SK-N-SH (cell line): ENCODE measurements at regions not wholly inside any gene's neighbourhood (a gene's known extent, or its start where the extent isn't known, plus 50 kb on each side); places are given as distances from the start of the nearest gene placed in this dataset.

Experiments used
- EZH2phosphoT487 ChIP-seq: fragments of 200-600 bp; sonication (generic); IDR thresholded peaks from 2 replicates; pipeline ENCODE4 v1.6.1; 2017; ENCODE audit warnings: low read depth, mixed run types, mild to moderate bottlenecking, antibody characterized with exemption, moderate library complexity, borderline replicate concordance
- FOSL2 ChIP-seq: IDR thresholded peaks from 2 replicates; pipeline ENCODE4 v1.4.0; 2012; ENCODE audit warnings: low read depth, mild to moderate bottlenecking, moderate library complexity, borderline replicate concordance
- GATA2 ChIP-seq: sonication (generic); formaldehyde crosslinking; IDR thresholded peaks from 2 replicates; pipeline ENCODE4 v1.5.0; 2020; ENCODE audit warnings: mild to moderate bottlenecking, missing genetic modification reagents
- NFIC ChIP-seq: IDR thresholded peaks from 2 replicates; pipeline ENCODE4 v1.4.0; 2012; ENCODE audit warnings: borderline replicate concordance
- POLR2AphosphoS5 ChIP-seq: IDR thresholded peaks from 2 replicates; pipeline ENCODE4 v1.6.1; 2012; ENCODE audit warnings: low read depth, low read length
- RXRA ChIP-seq: IDR thresholded peaks from 2 replicates; pipeline ENCODE4 v1.4.0; 2012; ENCODE audit warnings: low read depth, mild to moderate bottlenecking, borderline replicate concordance
- SMC3 ChIP-seq: IDR thresholded peaks from 2 replicates; pipeline ENCODE4 v1.6.1; 2012; ENCODE audit warnings: low read depth, low read length, improper control_type of control experiment
- TF ChIP-seq, protein P1 (sequence below): fragments of 200-600 bp; sonication (generic); IDR thresholded peaks from 2 replicates; pipeline ENCODE4 v1.6.1; 2017; ENCODE audit warnings: antibody characterized with exemption, mild to moderate bottlenecking, moderate library complexity

- TF ChIP-seq NFIC (no peak), RXRA (no peak), GATA2 (no peak), EZH2phosphoT487 (no peak), POLR2AphosphoS5 (no peak), FOSL2 (no peak), SMC3 (no peak)
- TF ChIP-seq, protein P1, sequence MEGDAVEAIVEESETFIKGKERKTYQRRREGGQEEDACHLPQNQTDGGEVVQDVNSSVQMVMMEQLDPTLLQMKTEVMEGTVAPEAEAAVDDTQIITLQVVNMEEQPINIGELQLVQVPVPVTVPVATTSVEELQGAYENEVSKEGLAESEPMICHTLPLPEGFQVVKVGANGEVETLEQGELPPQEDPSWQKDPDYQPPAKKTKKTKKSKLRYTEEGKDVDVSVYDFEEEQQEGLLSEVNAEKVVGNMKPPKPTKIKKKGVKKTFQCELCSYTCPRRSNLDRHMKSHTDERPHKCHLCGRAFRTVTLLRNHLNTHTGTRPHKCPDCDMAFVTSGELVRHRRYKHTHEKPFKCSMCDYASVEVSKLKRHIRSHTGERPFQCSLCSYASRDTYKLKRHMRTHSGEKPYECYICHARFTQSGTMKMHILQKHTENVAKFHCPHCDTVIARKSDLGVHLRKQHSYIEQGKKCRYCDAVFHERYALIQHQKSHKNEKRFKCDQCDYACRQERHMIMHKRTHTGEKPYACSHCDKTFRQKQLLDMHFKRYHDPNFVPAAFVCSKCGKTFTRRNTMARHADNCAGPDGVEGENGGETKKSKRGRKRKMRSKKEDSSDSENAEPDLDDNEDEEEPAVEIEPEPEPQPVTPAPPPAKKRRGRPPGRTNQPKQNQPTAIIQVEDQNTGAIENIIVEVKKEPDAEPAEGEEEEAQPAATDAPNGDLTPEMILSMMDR = no peak
These were observed 133.8 kb downstream of the BARX1 start for GRCh38 chr9:93821307-93821703.
